ENCODE measurements at regions not wholly inside any gene's neighbourhood (a gene's known extent, or its start where the extent isn't known, plus 50 kb on each side); places are given as distances from the start of the nearest gene placed in this dataset.

DNA sequence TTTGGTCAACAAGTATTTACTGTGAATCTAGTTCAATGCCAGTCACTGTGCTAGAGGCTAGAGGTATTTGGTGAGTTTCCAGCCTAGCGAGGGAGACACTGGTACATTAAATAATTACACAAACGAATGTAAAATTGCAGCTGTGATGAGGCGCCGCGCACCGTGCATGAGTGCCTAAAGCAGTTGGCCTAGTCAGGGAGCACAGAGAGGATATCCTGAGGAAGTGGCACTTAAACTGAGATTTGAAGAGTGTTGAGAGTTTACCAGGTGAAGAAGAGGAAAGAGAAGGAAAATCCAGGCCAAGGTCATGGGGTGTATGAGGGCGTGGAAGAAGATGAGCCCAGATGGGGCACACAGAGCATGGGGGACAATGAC, 157.6 kb upstream of the NDUFV2 start:
- TF ChIP-seq EZH2phosphoT487 (IDR thresholded peaks at IDR 0.05; ENCODE audit: borderline replicate concordance) (no peak), CTCF (conservative IDR thresholded peaks at IDR 0.05; ENCODE audit: low read length) (no peak)
